ENCODE measurements at regions not wholly inside any gene's neighbourhood (a gene's known extent, or its start where the extent isn't known, plus 50 kb on each side); places are given as distances from the start of the nearest gene placed in this dataset.

DNA sequence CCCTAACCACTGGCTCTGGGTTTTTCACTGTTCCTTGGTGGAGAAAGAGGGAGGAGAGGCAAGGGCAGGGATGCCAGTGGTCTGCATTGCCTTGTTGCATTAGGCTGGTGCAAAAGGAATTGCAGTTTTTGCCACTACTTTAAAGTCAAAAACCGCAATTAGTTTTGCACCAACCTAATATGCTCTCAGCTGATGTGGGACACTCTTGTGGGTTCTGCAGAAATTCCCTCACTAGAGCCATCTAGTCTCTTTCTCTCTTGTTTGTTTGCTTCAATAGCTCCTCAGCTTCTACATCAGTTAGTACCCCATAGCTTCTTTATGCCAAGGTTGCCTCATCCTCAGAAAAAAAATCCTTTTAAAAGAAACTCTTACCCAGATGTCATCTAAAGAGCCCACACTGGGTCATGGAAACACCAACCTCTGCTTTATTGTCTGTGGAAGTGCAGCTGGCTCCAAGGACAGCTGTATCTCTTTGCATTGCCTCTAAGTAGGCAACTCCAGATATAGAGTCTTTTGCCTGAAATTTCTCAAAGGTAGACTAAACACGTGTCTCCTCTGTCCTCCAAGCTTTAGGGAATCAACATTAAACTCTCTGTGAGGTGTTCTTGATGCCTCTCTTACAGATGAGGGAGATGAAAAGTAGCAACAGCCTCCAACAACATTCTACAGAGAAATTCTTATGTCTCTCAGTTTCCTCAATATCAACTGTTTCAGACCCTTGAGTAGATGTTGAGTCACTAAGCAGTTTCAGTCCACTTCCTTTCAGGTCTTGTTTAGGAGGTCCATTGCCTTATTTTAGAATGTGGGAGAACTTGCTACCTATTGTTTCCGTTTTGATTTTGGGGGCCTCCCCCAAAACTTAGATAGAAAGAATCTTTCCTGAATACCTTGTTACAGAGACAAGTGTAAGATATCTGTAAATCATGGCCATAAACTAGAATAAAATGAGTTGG lies 84.9 kb upstream of the MEF2C start:
- TF ChIP-seq, protein P1, sequence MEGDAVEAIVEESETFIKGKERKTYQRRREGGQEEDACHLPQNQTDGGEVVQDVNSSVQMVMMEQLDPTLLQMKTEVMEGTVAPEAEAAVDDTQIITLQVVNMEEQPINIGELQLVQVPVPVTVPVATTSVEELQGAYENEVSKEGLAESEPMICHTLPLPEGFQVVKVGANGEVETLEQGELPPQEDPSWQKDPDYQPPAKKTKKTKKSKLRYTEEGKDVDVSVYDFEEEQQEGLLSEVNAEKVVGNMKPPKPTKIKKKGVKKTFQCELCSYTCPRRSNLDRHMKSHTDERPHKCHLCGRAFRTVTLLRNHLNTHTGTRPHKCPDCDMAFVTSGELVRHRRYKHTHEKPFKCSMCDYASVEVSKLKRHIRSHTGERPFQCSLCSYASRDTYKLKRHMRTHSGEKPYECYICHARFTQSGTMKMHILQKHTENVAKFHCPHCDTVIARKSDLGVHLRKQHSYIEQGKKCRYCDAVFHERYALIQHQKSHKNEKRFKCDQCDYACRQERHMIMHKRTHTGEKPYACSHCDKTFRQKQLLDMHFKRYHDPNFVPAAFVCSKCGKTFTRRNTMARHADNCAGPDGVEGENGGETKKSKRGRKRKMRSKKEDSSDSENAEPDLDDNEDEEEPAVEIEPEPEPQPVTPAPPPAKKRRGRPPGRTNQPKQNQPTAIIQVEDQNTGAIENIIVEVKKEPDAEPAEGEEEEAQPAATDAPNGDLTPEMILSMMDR (IDR thresholded peaks at IDR 0.05), result no peak
- TF ChIP-seq POLR2AphosphoS5 (IDR thresholded peaks at IDR 0.05) (no peak), EP300 (IDR thresholded peaks at IDR 0.05) (no peak)

Measured in esophagus muscularis mucosa (tissue), 4 donors.